HEK293T (cell line): ENCODE measurements at regions not wholly inside any gene's neighbourhood (a gene's known extent, or its start where the extent isn't known, plus 50 kb on each side); places are given as distances from the start of the nearest gene placed in this dataset.

Experiments used
- ARNT ChIP-seq: fragments of 450-650 bp; IDR thresholded peaks from 2 replicates; pipeline ENCODE4 v1.6.1; 2017; ENCODE audit warnings: mild to moderate bottlenecking
- BHLHE40 ChIP-seq: fragments of 450-650 bp; IDR thresholded peaks from 2 replicates; pipeline ENCODE4 v1.6.1; 2016; ENCODE audit warnings: mild to moderate bottlenecking, moderate library complexity, borderline replicate concordance
- ELF4 ChIP-seq: fragments of 450-650 bp; IDR thresholded peaks from 2 replicates; pipeline ENCODE4 v1.6.1; 2017; ENCODE audit warnings: antibody characterized with exemption
- FOXA1 ChIP-seq: fragments of 450-650 bp; IDR thresholded peaks from 2 replicates; pipeline ENCODE4 v1.6.1; 2016; ENCODE audit warnings: mild to moderate bottlenecking
- FOXK2 ChIP-seq: fragments of 450-650 bp; IDR thresholded peaks from 2 replicates; pipeline ENCODE4 v1.6.1; 2016; ENCODE audit warnings: mild to moderate bottlenecking
- FOXM1 ChIP-seq: fragments of 450-650 bp; IDR thresholded peaks from 2 replicates; pipeline ENCODE4 v1.6.1; 2017; ENCODE audit warnings: mild to moderate bottlenecking, borderline replicate concordance
- HDGF ChIP-seq: fragments of 450-650 bp; IDR thresholded peaks from 2 replicates; pipeline ENCODE4 v1.6.1; 2017; ENCODE audit warnings: antibody characterized with exemption, borderline replicate concordance
- NFRKB ChIP-seq: fragments of 450-650 bp; IDR thresholded peaks from 2 replicates; pipeline ENCODE4 v1.6.1; 2016; ENCODE audit warnings: mild to moderate bottlenecking, moderate library complexity
- SP1 ChIP-seq: fragments of 450-650 bp; IDR thresholded peaks from 2 replicates; pipeline ENCODE4 v1.6.1; 2017
- SUZ12 ChIP-seq: fragments of 450-650 bp; IDR thresholded peaks from 2 replicates; pipeline ENCODE4 v1.6.1; 2016; ENCODE audit warnings: mild to moderate bottlenecking
- TARDBP ChIP-seq: fragments of 450-650 bp; IDR thresholded peaks from 2 replicates; pipeline ENCODE4 v1.6.1; 2016
- TF ChIP-seq, protein P1 (sequence below): fragments of 450-650 bp; IDR thresholded peaks from 2 replicates; pipeline ENCODE4 v1.6.1; 2016

DNA sequence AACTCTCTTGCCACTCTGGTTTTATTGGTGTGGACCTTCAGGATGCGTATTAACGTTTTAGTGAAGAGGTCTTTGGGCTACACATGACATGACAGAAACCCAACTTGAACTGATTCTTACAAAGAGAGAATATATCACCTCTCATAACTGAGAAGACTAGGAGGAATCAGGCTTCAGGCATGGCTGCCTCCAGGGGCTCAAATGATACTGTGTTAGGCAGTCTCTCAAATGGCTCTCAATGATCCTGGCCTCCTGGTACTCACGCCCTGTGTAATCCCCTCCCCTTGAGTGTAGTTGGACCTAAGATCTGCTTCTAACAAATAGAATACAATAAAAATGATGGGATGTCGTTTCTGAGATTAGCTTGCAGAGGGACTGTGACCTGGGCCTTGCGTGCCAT, 58.5 kb upstream of the SYPL1 start:
- TF ChIP-seq SUZ12, result no peak
- no peak for TF ChIP-seq TARDBP
- TF ChIP-seq FOXM1, result no peak
- TF ChIP-seq FOXK2, result no peak
- no peak for TF ChIP-seq ARNT
- no peak for TF ChIP-seq BHLHE40
- no peak for TF ChIP-seq FOXA1
- TF ChIP-seq NFRKB, result no peak
- TF ChIP-seq ELF4, result no peak
- TF ChIP-seq SP1, result no peak
- no peak for TF ChIP-seq HDGF
- TF ChIP-seq, protein P1, sequence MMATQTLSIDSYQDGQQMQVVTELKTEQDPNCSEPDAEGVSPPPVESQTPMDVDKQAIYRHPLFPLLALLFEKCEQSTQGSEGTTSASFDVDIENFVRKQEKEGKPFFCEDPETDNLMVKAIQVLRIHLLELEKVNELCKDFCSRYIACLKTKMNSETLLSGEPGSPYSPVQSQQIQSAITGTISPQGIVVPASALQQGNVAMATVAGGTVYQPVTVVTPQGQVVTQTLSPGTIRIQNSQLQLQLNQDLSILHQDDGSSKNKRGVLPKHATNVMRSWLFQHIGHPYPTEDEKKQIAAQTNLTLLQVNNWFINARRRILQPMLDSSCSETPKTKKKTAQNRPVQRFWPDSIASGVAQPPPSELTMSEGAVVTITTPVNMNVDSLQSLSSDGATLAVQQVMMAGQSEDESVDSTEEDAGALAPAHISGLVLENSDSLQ, result no peak
